ENCODE measurements at regions not wholly inside any gene's neighbourhood (a gene's known extent, or its start where the extent isn't known, plus 50 kb on each side); places are given as distances from the start of the nearest gene placed in this dataset.
"Not testable (repeated sequence)": the region's sequence is repeated elsewhere in the genome, so short reads cannot be mapped to it uniquely, and the experiment has no call there.

GRCh38 chr2:49702740-49703139 lies 548.4 kb upstream of the FSHR start:
- no peak for TF ChIP-seq CTCF (IDR thresholded peaks at IDR 0.05)
- TF ChIP-seq POLR2A (IDR thresholded peaks at IDR 0.05) = no peak

GRCh38 chr2:49693961-49694360 lies 539.6 kb upstream of the FSHR start:
- H3K36me3 ChIP-seq = no peaks in the 10 kb centered on the region
- H3K4me3 ChIP-seq = no peak overlapping the region
- no peak overlapping the region for H3K27ac ChIP-seq
- H3K9me3 ChIP-seq = no peaks in the 10 kb centered on the region
- TF ChIP-seq POLR2A (IDR thresholded peaks at IDR 0.05) (no peak), CTCF (IDR thresholded peaks at IDR 0.05) (no peak)
- H3K4me1 ChIP-seq = no peaks in the 10 kb centered on the region
- H3K27me3 ChIP-seq = no peaks in the 10 kb centered on the region
- no peak for DNase-seq
- intact Hi-C loops (cut with DNase I; ENCODE audit: low total_unique reads) = no loop called here

More at GRCh38 chr2:49702740-49703139, 548.4 kb upstream of the FSHR start:
- H3K9me3 ChIP-seq = no peaks in the 10 kb centered on the region
- intact Hi-C loops (cut with DNase I; ENCODE audit: low total_unique reads) = no loop called here
- H3K4me1 ChIP-seq = no peaks in the 10 kb centered on the region
- no peaks in the 10 kb centered on the region for H3K27me3 ChIP-seq
- no peak for DNase-seq
- no peak overlapping the region for H3K4me3 ChIP-seq
- no peaks in the 10 kb centered on the region for H3K36me3 ChIP-seq
- no peak overlapping the region for H3K27ac ChIP-seq

GRCh38 chr2:49692022-49692421 lies 537.7 kb upstream of the FSHR start:
- intact Hi-C loops (cut with DNase I; ENCODE audit: low total_unique reads); H3K27me3 ChIP-seq: not testable (repeated sequence)

GRCh38 chr2:49687918-49688317 lies 533.6 kb upstream of the FSHR start:
- no peaks in the 10 kb centered on the region for H3K4me1 ChIP-seq
- H3K36me3 ChIP-seq = no peaks in the 10 kb centered on the region
- intact Hi-C loops (cut with DNase I; ENCODE audit: low total_unique reads) = no loop called here
- H3K27me3 ChIP-seq = no peaks in the 10 kb centered on the region
- H3K9me3 ChIP-seq = no peaks in the 10 kb centered on the region
- no peak overlapping the region for H3K27ac ChIP-seq
- DNase-seq = no peak
- TF ChIP-seq CTCF (IDR thresholded peaks at IDR 0.05) (no peak), POLR2A (IDR thresholded peaks at IDR 0.05) (no peak)
- H3K4me3 ChIP-seq = no peak overlapping the region

More at GRCh38 chr2:49692022-49692421, 537.7 kb upstream of the FSHR start:
- H3K4me3 ChIP-seq, DNase-seq, H3K36me3 ChIP-seq, H3K27ac ChIP-seq, H3K9me3 ChIP-seq, H3K4me1 ChIP-seq: not testable (repeated sequence)

- H3K27ac ChIP-seq = no peak overlapping the region
- H3K4me3 ChIP-seq = no peak overlapping the region
- H3K9me3 ChIP-seq = no peaks in the 10 kb centered on the region
- no peaks in the 10 kb centered on the region for H3K4me1 ChIP-seq
- H3K27me3 ChIP-seq = no peaks in the 10 kb centered on the region
- no peak for DNase-seq
- no peaks in the 10 kb centered on the region for H3K36me3 ChIP-seq
- no peak for TF ChIP-seq POLR2A (IDR thresholded peaks at IDR 0.05)
- TF ChIP-seq CTCF (IDR thresholded peaks at IDR 0.05) = no peak
- intact Hi-C loops (cut with DNase I; ENCODE audit: low total_unique reads) = no loop called here
Measured at GRCh38 chr2:49686897-49687442, 532.7 kb upstream of the FSHR start.

- Histone ChIP-seq H3K36me3 (no peaks in the 10 kb centered on the region), H3K27me3 (no peaks in the 10 kb centered on the region), H3K27ac (no peak overlapping the region), H3K4me3 (no peak overlapping the region), H3K9me3 (no peaks in the 10 kb centered on the region), H3K4me1 (no peaks in the 10 kb centered on the region)
- intact Hi-C loops (cut with DNase I; ENCODE audit: low total_unique reads) = no loop called here
- TF ChIP-seq POLR2A (IDR thresholded peaks at IDR 0.05) (no peak), CTCF (IDR thresholded peaks at IDR 0.05) (no peak)
- DNase-seq = no peak
Measured at GRCh38 chr2:49686291-49686690, 532.0 kb upstream of the FSHR start.

Measured in uterus (tissue), 3 donors.